ENCODE measurements at regions not wholly inside any gene's neighbourhood (a gene's known extent, or its start where the extent isn't known, plus 50 kb on each side); places are given as distances from the start of the nearest gene placed in this dataset.

- TF ChIP-seq POLR2A (IDR thresholded peaks at IDR 0.05): no peak
- no peak for TF ChIP-seq EP300 (IDR thresholded peaks at IDR 0.05)
- TF ChIP-seq POLR2AphosphoS5 (IDR thresholded peaks at IDR 0.05): peak in 2 of 3 donors; percentile 37 to 40
These were observed 57.8 kb upstream of the PNRC1 start for GRCh38 chr6:89022798-89023197.

Measured in stomach (tissue), 4 donors.